Liver (tissue), 3 donors: ENCODE measurements at regions not wholly inside any gene's neighbourhood (a gene's known extent, or its start where the extent isn't known, plus 50 kb on each side); places are given as distances from the start of the nearest gene placed in this dataset.

ENCODE experiments used
- CTCF ChIP-seq: fragments of 150-350 bp; IDR thresholded peaks from 2 replicates; pipeline ENCODE4 v1.5.1; 2017; ENCODE audit warnings: improper control_type of control experiment, low read depth, low read length; ENCODE audit not compliant: missing input control
- EGR1 ChIP-seq, 2 donors: IDR thresholded peaks; 2 replicates each; pipeline ENCODE4 v1.6.1; 2016 to 2018; ENCODE audit warnings: antibody characterized with exemption in 2 of 2, low read depth in 2 of 2
- FOXA1 ChIP-seq: IDR thresholded peaks from 2 replicates; pipeline ENCODE4 v1.6.1; 2016; ENCODE audit warnings: antibody characterized with exemption
- GABPA ChIP-seq, 2 donors: IDR thresholded peaks in 1 of 2; conservative IDR thresholded peaks in 1 of 2; 2 replicates each; pipeline ENCODE4 v1.6.1; 2016; ENCODE audit warnings: antibody characterized with exemption in 2 of 2, mild to moderate bottlenecking in 1 of 2, moderate library complexity in 1 of 2
- JUND ChIP-seq, 2 donors: IDR thresholded peaks; 2 replicates each; pipeline ENCODE4 v1.6.1; 2016; ENCODE audit warnings: antibody characterized with exemption in 2 of 2
- MAX ChIP-seq: IDR thresholded peaks from 2 replicates; pipeline ENCODE4 v1.6.1; 2016; ENCODE audit warnings: antibody characterized with exemption
- RAD21 ChIP-seq, 2 donors: IDR thresholded peaks; 2 replicates each; pipeline ENCODE4 v1.6.1; 2016; ENCODE audit warnings: antibody characterized with exemption in 2 of 2, mild to moderate bottlenecking in 2 of 2
- RXRA ChIP-seq, 2 donors: IDR thresholded peaks; 2 replicates each; pipeline ENCODE4 v1.6.1; 2017 to 2018; ENCODE audit warnings: antibody characterized with exemption in 2 of 2, mild to moderate bottlenecking in 1 of 2
- donor health status: healthy.
- donor health status: healthy.

- TF ChIP-seq MAX (no peak), CTCF (no peak), RAD21 (IDR thresholded peaks at IDR 0.05) (no peak), JUND (IDR thresholded peaks at IDR 0.05) (no peak), EGR1 (IDR thresholded peaks at IDR 0.05; ENCODE audit: low read depth in 2 of 2) (no peak), FOXA1 (no peak), GABPA (IDR thresholded peaks at IDR 0.05 in 1 of 2, conservative IDR thresholded peaks at IDR 0.05 in 1 of 2) (no peak), RXRA (IDR thresholded peaks at IDR 0.05) (no peak)
Observed at GRCh38 chr7:27344471-27344870, 101.9 kb downstream of the EVX1 start.
